GM12891 (cell line): ENCODE measurements at regions not wholly inside any gene's neighbourhood (a gene's known extent, or its start where the extent isn't known, plus 50 kb on each side); places are given as distances from the start of the nearest gene placed in this dataset.

Experiments
- PAX5 ChIP-seq: IDR thresholded peaks from 2 replicates; pipeline ENCODE4 v1.6.1; 2011; ENCODE audit warnings: low read length, moderate library complexity, mild to moderate bottlenecking; ENCODE audit not compliant: insufficient read depth, severe bottlenecking
- POLR2A ChIP-seq: IDR thresholded peaks from 2 replicates; pipeline ENCODE4 v1.6.1; 2011; ENCODE audit warnings: low read depth, low read length, control low read depth
- POLR2AphosphoS5 ChIP-seq: IDR thresholded peaks from 2 replicates; pipeline ENCODE4 v1.6.1; 2011; ENCODE audit warnings: low read depth, low read length, control low read depth
- POU2F2 ChIP-seq: IDR thresholded peaks from 2 replicates; pipeline ENCODE4 v1.6.1; 2011; ENCODE audit warnings: low read depth, mild to moderate bottlenecking, control low read depth, low read length, moderate library complexity
- SPI1 ChIP-seq: IDR thresholded peaks from 2 replicates; pipeline ENCODE4 v1.6.1; 2011; ENCODE audit warnings: low read depth, low read length, control low read depth
- TAF1 ChIP-seq: IDR thresholded peaks from 2 replicates; pipeline ENCODE4 v1.6.1; 2011; ENCODE audit warnings: low read depth, low read length, control low read depth

- TF ChIP-seq POLR2A (no peak), POLR2AphosphoS5 (no peak), TAF1 (no peak), POU2F2 (no peak), SPI1 (no peak), PAX5 (no peak)
Observed at GRCh38 chr3:79960594-79960993, 192.8 kb upstream of the ROBO1 start.
